ENCODE measurements at regions not wholly inside any gene's neighbourhood (a gene's known extent, or its start where the extent isn't known, plus 50 kb on each side); places are given as distances from the start of the nearest gene placed in this dataset.

GRCh38 chr3:30084971-30085403 is 521.4 kb upstream of the TGFBR2 start:
- TF ChIP-seq CTCF (IDR thresholded peaks at IDR 0.05), result no peak
- TF ChIP-seq POLR2A (IDR thresholded peaks at IDR 0.05), result no peak
- no peak for TF ChIP-seq POLR2AphosphoS5 (IDR thresholded peaks at IDR 0.05)
